GM12891 (cell line): ENCODE measurements at regions not wholly inside any gene's neighbourhood (a gene's known extent, or its start where the extent isn't known, plus 50 kb on each side); places are given as distances from the start of the nearest gene placed in this dataset.
"Not testable (repeated sequence)": the region's sequence is repeated elsewhere in the genome, so short reads cannot be mapped to it uniquely, and the experiment has no call there.

Experiments used
- DNase-seq: peaks from one replicate; pipeline ENCODE4 v3.0.0; 2011; ENCODE audit warnings: low spot score; ENCODE audit not compliant: insufficient read length
- FAIRE-seq: peaks from 2 replicates; lab custom pipeline; 2011; peaks lifted over from hg19 to GRCh38; lab: Jason Lieb, UNC
- PAX5 ChIP-seq: IDR thresholded peaks from 2 replicates; pipeline ENCODE4 v1.6.1; 2011; ENCODE audit warnings: low read length, moderate library complexity, mild to moderate bottlenecking; ENCODE audit not compliant: insufficient read depth, severe bottlenecking
- POLR2A ChIP-seq: IDR thresholded peaks from 2 replicates; pipeline ENCODE4 v1.6.1; 2011; ENCODE audit warnings: low read depth, low read length, control low read depth
- POLR2AphosphoS5 ChIP-seq: IDR thresholded peaks from 2 replicates; pipeline ENCODE4 v1.6.1; 2011; ENCODE audit warnings: low read depth, low read length, control low read depth
- POU2F2 ChIP-seq: IDR thresholded peaks from 2 replicates; pipeline ENCODE4 v1.6.1; 2011; ENCODE audit warnings: low read depth, mild to moderate bottlenecking, control low read depth, low read length, moderate library complexity
- SPI1 ChIP-seq: IDR thresholded peaks from 2 replicates; pipeline ENCODE4 v1.6.1; 2011; ENCODE audit warnings: low read depth, low read length, control low read depth
- TAF1 ChIP-seq: IDR thresholded peaks from 2 replicates; pipeline ENCODE4 v1.6.1; 2011; ENCODE audit warnings: low read depth, low read length, control low read depth

GRCh38 chr7:91492773-91493172 lies 228.5 kb downstream of the FZD1 start:
- no peak for DNase-seq
- FAIRE-seq: no peak
- TF ChIP-seq POLR2AphosphoS5 (no peak), PAX5 (no peak), POU2F2 (no peak), SPI1 (no peak), POLR2A (no peak), TAF1 (no peak)

- no peak for TF ChIP-seq TAF1
- DNase-seq (no peak), FAIRE-seq (no peak)
Observed at GRCh38 chr7:91494450-91494849, 230.2 kb downstream of the FZD1 start.

GRCh38 chr7:91496251-91496820 lies 232.1 kb downstream of the FZD1 start:
- no peak for TF ChIP-seq PAX5
- TF ChIP-seq SPI1: 0 out of 2 replicates have a peak, but pooled peaks have one; percentile 20
- no peak for FAIRE-seq
- no peak for DNase-seq

- not testable (repeated sequence) for DNase-seq, FAIRE-seq
Observed at GRCh38 chr7:91497277-91497676, 233.0 kb downstream of the FZD1 start.

- no peak for TF ChIP-seq SPI1
- TF ChIP-seq TAF1: no peak
- FAIRE-seq (no peak), DNase-seq (no peak)
Observed at GRCh38 chr7:91503934-91504555, 239.8 kb downstream of the FZD1 start.

- DNase-seq (no peak), FAIRE-seq (no peak)
- TF ChIP-seq PAX5 (no peak), TAF1 (no peak), SPI1 (no peak), POLR2A (no peak), POLR2AphosphoS5 (no peak)
Observed at GRCh38 chr7:91504919-91505318, 240.7 kb downstream of the FZD1 start.

GRCh38 chr7:91506966-91507365 lies 242.7 kb downstream of the FZD1 start:
- not testable (repeated sequence) for FAIRE-seq, DNase-seq

- not testable (repeated sequence) for DNase-seq, FAIRE-seq
Observed at GRCh38 chr7:91511861-91512260, 247.6 kb downstream of the FZD1 start.

GRCh38 chr7:91512958-91513357 lies 248.7 kb downstream of the FZD1 start:
- FAIRE-seq (no peak), DNase-seq (no peak)

GRCh38 chr7:91514591-91514990 lies 250.4 kb downstream of the FZD1 start:
- no peak for DNase-seq
- FAIRE-seq: no peak
- TF ChIP-seq TAF1: no peak
- no peak for TF ChIP-seq POLR2AphosphoS5
- no peak for TF ChIP-seq POLR2A

More at GRCh38 chr7:91512958-91513357, 248.7 kb downstream of the FZD1 start:
- TF ChIP-seq PAX5: no peak
- TF ChIP-seq POU2F2: no peak
- no peak for TF ChIP-seq SPI1
- no peak for TF ChIP-seq TAF1
- TF ChIP-seq POLR2A: no peak
- TF ChIP-seq POLR2AphosphoS5: no peak

- DNase-seq (no peak), FAIRE-seq (no peak)
- TF ChIP-seq POLR2AphosphoS5 (no peak), SPI1 (no peak), PAX5 (no peak), POU2F2 (no peak), TAF1 (no peak), POLR2A (no peak)
Observed at GRCh38 chr7:91515961-91516360, 251.7 kb downstream of the FZD1 start.
